Loucy (cell line): ENCODE measurements at regions not wholly inside any gene's neighbourhood (a gene's known extent, or its start where the extent isn't known, plus 50 kb on each side); places are given as distances from the start of the nearest gene placed in this dataset.

Source experiments
- H2AFZ ChIP-seq: fragments of 200-600 bp; sonication (generic); 2 replicates; pipeline ENCODE4 v1.6.0; 2016; ENCODE audit warnings: antibody characterized with exemption, mild to moderate bottlenecking, low read length, moderate library complexity
- H3F3A ChIP-seq: fragments of 200-600 bp; 2 replicates; pipeline ENCODE4 v1.6.0; 2016; ENCODE audit warnings: antibody characterized with exemption, low read depth, mild to moderate bottlenecking
- H3K27me3 ChIP-seq: fragments of 200-600 bp; sonication (generic); 2 replicates; pipeline ENCODE4 v1.6.1; 2014; ENCODE audit warnings: low read length, mild to moderate bottlenecking; ENCODE audit not compliant: insufficient read depth, poor library complexity, severe bottlenecking
- H3K36me3 ChIP-seq: fragments of 200-600 bp; sonication (generic); 2 replicates; pipeline ENCODE4 v1.6.1; 2016; ENCODE audit warnings: low read length; ENCODE audit not compliant: insufficient read depth
- H3K4me1 ChIP-seq: fragments of 200-600 bp; sonication (generic); 2 replicates; pipeline ENCODE4 v1.5.1; 2014; ENCODE audit warnings: low read length, mild to moderate bottlenecking; ENCODE audit not compliant: insufficient read depth, poor library complexity, severe bottlenecking
- H3K4me2 ChIP-seq: fragments of 200-600 bp; sonication (generic); 2 replicates; pipeline ENCODE4 v1.6.0; 2014; ENCODE audit warnings: antibody characterized with exemption, low read length, low read depth, mild to moderate bottlenecking; ENCODE audit not compliant: poor library complexity, severe bottlenecking
- H3K4me3 ChIP-seq: fragments of 200-600 bp; sonication (generic); 2 replicates; pipeline ENCODE4 v1.5.1; 2014; ENCODE audit warnings: low read length, mild to moderate bottlenecking, mixed read lengths; ENCODE audit not compliant: poor library complexity, severe bottlenecking
- H3K79me2 ChIP-seq: fragments of 200-600 bp; sonication (generic); 2 replicates; pipeline ENCODE4 v1.6.1; 2014; ENCODE audit warnings: low read length; ENCODE audit not compliant: insufficient read depth
- H3K9ac ChIP-seq: fragments of 200-600 bp; sonication (generic); 2 replicates; pipeline ENCODE4 v1.6.0; 2014; ENCODE audit warnings: mild to moderate bottlenecking, low read depth, low read length, moderate library complexity; ENCODE audit not compliant: poor library complexity, severe bottlenecking
- H3K9me2 ChIP-seq: fragments of 200-600 bp; sonication (generic); replicated peaks from 2 replicates; pipeline ENCODE4 v1.6.1; 2016; ENCODE audit warnings: low read depth, low read length, mixed read lengths
- H3K9me3 ChIP-seq: fragments of 200-600 bp; sonication (generic); 2 replicates; pipeline ENCODE4 v1.6.1; 2014; ENCODE audit warnings: mild to moderate bottlenecking, antibody characterized with exemption, low read length, low read depth; ENCODE audit not compliant: insufficient read depth
- H4K20me1 ChIP-seq: fragments of 200-600 bp; sonication (generic); 2 replicates; pipeline ENCODE4 v1.6.0; 2014; ENCODE audit warnings: antibody characterized with exemption, low read length, mild to moderate bottlenecking; ENCODE audit not compliant: insufficient read depth, poor library complexity, severe bottlenecking
- CTCF ChIP-seq: fragments of 200-600 bp; sonication (generic); conservative IDR thresholded peaks from 2 replicates; pipeline ENCODE4 v1.5.1; 2014; ENCODE audit warnings: mild to moderate bottlenecking, antibody characterized with exemption, low read length
- EZH2phosphoT487 ChIP-seq: fragments of 200-600 bp; IDR thresholded peaks from 2 replicates; pipeline ENCODE4 v1.6.1; 2018; ENCODE audit warnings: antibody characterized with exemption, mild to moderate bottlenecking, moderate library complexity, borderline replicate concordance

DNA sequence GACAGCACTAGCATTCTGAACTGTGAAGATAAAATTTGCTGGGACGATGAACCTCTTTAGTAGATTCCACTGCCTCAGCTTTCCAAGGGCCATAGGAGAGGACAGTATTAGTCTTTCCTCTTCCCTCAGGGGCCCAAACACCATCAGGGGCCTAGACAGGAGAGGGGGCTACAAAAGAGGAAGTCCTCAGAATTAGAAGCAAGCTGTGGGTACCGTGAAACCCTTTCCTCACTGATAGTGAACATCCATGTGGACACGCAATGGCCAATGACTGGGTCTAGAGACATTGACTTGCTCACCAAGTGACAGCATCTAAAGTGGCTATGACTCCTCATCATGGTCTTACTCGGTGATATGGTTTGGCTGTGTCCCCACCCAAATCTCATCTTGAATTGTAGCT is 68.1 kb upstream of the UST start:
- H3K79me2 ChIP-seq, result no peaks in the 10 kb centered on the region
- H3K9me2 ChIP-seq, result no peaks in the 10 kb centered on the region
- H3K4me2 ChIP-seq, result no peak overlapping the region
- TF ChIP-seq EZH2phosphoT487 (no peak), CTCF (no peak)
- H3F3A ChIP-seq, result no peaks in the 10 kb centered on the region
- no peaks in the 10 kb centered on the region; the same call in 1 of the 2 replicates for H3K9me3 ChIP-seq
- H3K27me3 ChIP-seq, result no peaks in the 10 kb centered on the region
- no peaks in the 10 kb centered on the region for H4K20me1 ChIP-seq
- no peak overlapping the region for H3K4me3 ChIP-seq
- no peak overlapping the region for H2AFZ ChIP-seq
- H3K9ac ChIP-seq, result no peak overlapping the region
- peaks cover 7% of the 10 kb centered on the region for H3K4me1 ChIP-seq
- no peaks in the 10 kb centered on the region for H3K36me3 ChIP-seq

GRCh38 chr6:148681666-148682065 is 65.2 kb upstream of the UST start:
- Histone ChIP-seq H3F3A (no peaks in the 10 kb centered on the region), H3K36me3 (no peaks in the 10 kb centered on the region), H3K27me3 (no peaks in the 10 kb centered on the region), H3K4me2 (no peak overlapping the region), H3K9me3 (no peaks in the 10 kb centered on the region; the same call in 1 of the 2 replicates), H3K4me1 (peaks cover 7% of the 10 kb centered on the region), H2AFZ (no peak overlapping the region), H3K9me2 (no peaks in the 10 kb centered on the region), H3K79me2 (no peaks in the 10 kb centered on the region), H4K20me1 (no peaks in the 10 kb centered on the region), H3K9ac (no peak overlapping the region), H3K4me3 (no peak overlapping the region)
- TF ChIP-seq EZH2phosphoT487, result no peak
- TF ChIP-seq CTCF, result no peak

DNA sequence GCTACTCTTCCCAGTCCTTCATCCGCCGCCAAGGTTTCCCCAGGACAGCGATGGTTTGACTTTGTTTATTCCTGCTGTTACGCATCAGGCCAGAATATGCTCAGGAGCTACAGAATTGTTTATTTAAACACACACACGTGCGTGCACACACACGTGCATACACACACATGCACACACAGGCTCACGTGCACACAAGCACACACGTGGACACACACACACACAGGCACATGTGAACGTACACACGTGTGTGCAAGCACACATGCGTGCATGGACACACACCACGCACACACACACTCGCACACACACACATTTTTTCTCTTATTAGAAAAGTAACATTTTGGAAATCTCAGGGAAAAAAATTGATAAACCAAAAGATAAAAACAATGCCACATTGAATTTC is 64.6 kb upstream of the UST start:
- Histone ChIP-seq H2AFZ (no peak overlapping the region), H3K4me1 (peaks cover 7% of the 10 kb centered on the region), H3F3A (no peaks in the 10 kb centered on the region), H3K27me3 (no peaks in the 10 kb centered on the region), H3K36me3 (no peaks in the 10 kb centered on the region), H3K9me2 (no peaks in the 10 kb centered on the region), H3K9ac (no peak overlapping the region), H3K79me2 (no peaks in the 10 kb centered on the region), H4K20me1 (no peaks in the 10 kb centered on the region), H3K4me2 (no peak overlapping the region), H3K4me3 (no peak overlapping the region), H3K9me3 (no peaks in the 10 kb centered on the region; the same call in 1 of the 2 replicates)
- TF ChIP-seq CTCF (no peak), EZH2phosphoT487 (no peak)
